GM12878 (cell line): ENCODE measurements at regions not wholly inside any gene's neighbourhood (a gene's known extent, or its start where the extent isn't known, plus 50 kb on each side); places are given as distances from the start of the nearest gene placed in this dataset.

Experiments used
- ATF2 ChIP-seq: IDR thresholded peaks from 2 replicates; pipeline ENCODE4 v1.6.1; 2012; ENCODE audit warnings: low read length, inconsistent platforms
- CUX1 ChIP-seq: IDR thresholded peaks from 2 replicates; pipeline ENCODE4 v1.6.1; 2012; ENCODE audit warnings: improper control_type of control experiment, low read depth, low read length; ENCODE audit not compliant: insufficient replicate concordance
- EED ChIP-seq: sonication (generic); IDR thresholded peaks from 2 replicates; pipeline ENCODE4 v1.6.1; 2016; ENCODE audit warnings: antibody characterized with exemption, low read depth
- HSF1 ChIP-seq: fragments of 150-350 bp; IDR thresholded peaks from 2 replicates; pipeline ENCODE4 v1.6.1; 2014; ENCODE audit warnings: mild to moderate bottlenecking, low read depth, low read length
- NFXL1 ChIP-seq: fragments of 450-650 bp; IDR thresholded peaks from 2 replicates; pipeline ENCODE4 v1.6.1; 2017; ENCODE audit warnings: antibody characterized with exemption, mild to moderate bottlenecking, borderline replicate concordance
- SP1 ChIP-seq: IDR thresholded peaks from one replicate; pipeline ENCODE4 v1.6.1; 2011; ENCODE audit warnings: low read depth, low read length
- USF1 ChIP-seq: IDR thresholded peaks from 2 replicates; pipeline ENCODE4 v1.6.1; 2011; ENCODE audit warnings: borderline replicate concordance, low read depth, mild to moderate bottlenecking, moderate library complexity, mixed read lengths, low read length; ENCODE audit not compliant: insufficient read depth; ENCODE audit errors: extremely low read length

GRCh38 chr3:181628384-181628783 lies 83.3 kb upstream of the SOX2 start (continued):
- no peak for TF ChIP-seq CUX1
- TF ChIP-seq SP1, result no peak
- no peak for TF ChIP-seq EED
- no peak for TF ChIP-seq USF1
- TF ChIP-seq ATF2, result no peak
- no peak for TF ChIP-seq HSF1
- TF ChIP-seq NFXL1, result no peak
- TF ChIP-seq, all 136 proteins: peak for 0
